ENCODE measurements at regions not wholly inside any gene's neighbourhood (a gene's known extent, or its start where the extent isn't known, plus 50 kb on each side); places are given as distances from the start of the nearest gene placed in this dataset.

GRCh38 chr5:4942831-4943178, 197.3 kb upstream of the ADAMTS16 start:
- H3K27ac ChIP-seq: no peak overlapping the region
- TF ChIP-seq CTCF (IDR thresholded peaks at IDR 0.05) (no peak), ZFX (IDR thresholded peaks at IDR 0.05; ENCODE audit: borderline replicate concordance) (no peak)

- no peak for TF ChIP-seq ZFX (IDR thresholded peaks at IDR 0.05; ENCODE audit: borderline replicate concordance)
- TF ChIP-seq CTCF (IDR thresholded peaks at IDR 0.05): no peak
- H3K27ac ChIP-seq: no peak overlapping the region
Measured at GRCh38 chr5:4945296-4945695, 194.8 kb upstream of the ADAMTS16 start.

GRCh38 chr5:4947106-4947505, 193.0 kb upstream of the ADAMTS16 start:
- no peak for TF ChIP-seq CTCF (IDR thresholded peaks at IDR 0.05)
- TF ChIP-seq ZFX (IDR thresholded peaks at IDR 0.05; ENCODE audit: borderline replicate concordance): no peak
- H3K27ac ChIP-seq: no peak overlapping the region

GRCh38 chr5:4947893-4948536, 192.1 kb upstream of the ADAMTS16 start:
- no peak overlapping the region for H3K27ac ChIP-seq
- TF ChIP-seq CTCF (IDR thresholded peaks at IDR 0.05) (no peak), ZFX (IDR thresholded peaks at IDR 0.05; ENCODE audit: borderline replicate concordance) (no peak)

- no peak for TF ChIP-seq CTCF (IDR thresholded peaks at IDR 0.05)
- no peak for TF ChIP-seq ZFX (IDR thresholded peaks at IDR 0.05; ENCODE audit: borderline replicate concordance)
- no peak overlapping the region for H3K27ac ChIP-seq
Measured at GRCh38 chr5:4949108-4949507, 191.0 kb upstream of the ADAMTS16 start.

GRCh38 chr5:4953576-4953975, 186.6 kb upstream of the ADAMTS16 start:
- TF ChIP-seq ZFX (IDR thresholded peaks at IDR 0.05; ENCODE audit: borderline replicate concordance) (no peak), CTCF (IDR thresholded peaks at IDR 0.05) (no peak)
- no peak overlapping the region for H3K27ac ChIP-seq

- H3K27ac ChIP-seq: no peak overlapping the region
- no peak for TF ChIP-seq CTCF (IDR thresholded peaks at IDR 0.05)
- TF ChIP-seq ZFX (IDR thresholded peaks at IDR 0.05; ENCODE audit: borderline replicate concordance): no peak
Measured at GRCh38 chr5:4954048-4954447, 186.1 kb upstream of the ADAMTS16 start.

Data from 22Rv1 (cell line).